ENCODE measurements at regions not wholly inside any gene's neighbourhood (a gene's known extent, or its start where the extent isn't known, plus 50 kb on each side); places are given as distances from the start of the nearest gene placed in this dataset.

DNA sequence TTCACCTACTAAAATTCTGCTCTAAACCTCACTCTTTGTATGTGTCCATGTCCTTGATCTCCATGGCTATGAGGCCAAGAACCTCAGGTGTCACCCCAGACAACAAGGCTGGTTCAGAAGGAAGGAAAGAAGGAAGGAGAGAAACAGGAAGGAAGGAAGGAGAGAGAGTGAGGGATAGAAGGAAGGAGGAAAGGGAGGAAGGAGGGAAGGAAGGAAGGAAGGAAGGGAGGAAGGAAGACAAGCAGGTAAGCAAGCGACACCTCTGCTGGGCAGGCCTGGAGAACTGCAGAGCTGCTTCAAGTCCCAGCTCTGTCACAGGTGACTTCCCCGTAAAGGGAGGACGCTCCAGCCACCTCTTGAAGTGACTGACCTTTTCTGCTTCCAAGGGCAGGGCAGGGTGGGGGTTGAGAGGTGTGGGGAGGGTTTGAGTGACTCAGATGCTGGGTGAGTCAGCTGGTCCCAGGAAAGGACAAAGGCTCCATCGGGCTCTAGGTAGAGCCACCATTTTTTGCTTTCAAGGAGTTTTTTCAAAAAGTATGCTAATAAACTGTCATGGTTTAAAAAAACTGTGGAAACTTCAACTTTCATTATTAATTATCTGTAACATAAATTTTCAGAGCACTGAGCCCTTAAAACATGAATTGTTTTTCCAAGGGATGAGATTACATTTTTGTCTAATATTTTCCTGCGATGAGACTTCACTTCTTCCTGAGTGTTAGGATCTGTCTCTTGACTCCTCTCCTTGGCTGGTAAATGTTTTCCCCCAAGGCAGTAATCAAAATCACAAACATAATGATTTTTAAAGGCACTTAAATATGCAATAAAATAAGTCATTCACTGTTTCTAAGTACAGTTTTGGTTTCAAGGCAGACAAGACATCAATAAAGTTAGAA is 90.1 kb upstream of the L3MBTL4 start:
- TF ChIP-seq, protein P1, sequence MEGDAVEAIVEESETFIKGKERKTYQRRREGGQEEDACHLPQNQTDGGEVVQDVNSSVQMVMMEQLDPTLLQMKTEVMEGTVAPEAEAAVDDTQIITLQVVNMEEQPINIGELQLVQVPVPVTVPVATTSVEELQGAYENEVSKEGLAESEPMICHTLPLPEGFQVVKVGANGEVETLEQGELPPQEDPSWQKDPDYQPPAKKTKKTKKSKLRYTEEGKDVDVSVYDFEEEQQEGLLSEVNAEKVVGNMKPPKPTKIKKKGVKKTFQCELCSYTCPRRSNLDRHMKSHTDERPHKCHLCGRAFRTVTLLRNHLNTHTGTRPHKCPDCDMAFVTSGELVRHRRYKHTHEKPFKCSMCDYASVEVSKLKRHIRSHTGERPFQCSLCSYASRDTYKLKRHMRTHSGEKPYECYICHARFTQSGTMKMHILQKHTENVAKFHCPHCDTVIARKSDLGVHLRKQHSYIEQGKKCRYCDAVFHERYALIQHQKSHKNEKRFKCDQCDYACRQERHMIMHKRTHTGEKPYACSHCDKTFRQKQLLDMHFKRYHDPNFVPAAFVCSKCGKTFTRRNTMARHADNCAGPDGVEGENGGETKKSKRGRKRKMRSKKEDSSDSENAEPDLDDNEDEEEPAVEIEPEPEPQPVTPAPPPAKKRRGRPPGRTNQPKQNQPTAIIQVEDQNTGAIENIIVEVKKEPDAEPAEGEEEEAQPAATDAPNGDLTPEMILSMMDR (IDR thresholded peaks at IDR 0.05), result no peak
- no peak for TF ChIP-seq POLR2A (IDR thresholded peaks at IDR 0.05)
